ENCODE measurements at regions not wholly inside any gene's neighbourhood (a gene's known extent, or its start where the extent isn't known, plus 50 kb on each side); places are given as distances from the start of the nearest gene placed in this dataset.

DNA sequence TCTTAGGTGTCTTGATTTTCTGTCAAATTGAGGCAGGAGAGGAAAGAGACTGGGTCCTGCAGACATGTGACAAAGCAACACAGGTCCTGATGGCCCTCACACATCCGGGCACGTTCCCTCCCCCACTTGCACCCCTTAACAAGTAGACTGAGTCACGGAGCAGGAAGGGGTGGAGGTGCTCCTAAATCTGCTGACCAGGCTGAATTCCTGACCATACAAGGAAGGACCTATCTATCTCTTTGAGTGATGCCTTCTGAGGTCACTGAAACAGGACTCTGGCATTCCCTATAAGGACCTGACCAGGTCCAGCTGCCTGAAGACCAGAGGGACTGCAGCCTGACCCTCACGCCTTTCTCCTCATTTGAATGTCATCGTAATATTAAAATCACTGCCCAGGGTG lies 250.3 kb downstream of the COL4A1 start:
- TF ChIP-seq, protein P1, sequence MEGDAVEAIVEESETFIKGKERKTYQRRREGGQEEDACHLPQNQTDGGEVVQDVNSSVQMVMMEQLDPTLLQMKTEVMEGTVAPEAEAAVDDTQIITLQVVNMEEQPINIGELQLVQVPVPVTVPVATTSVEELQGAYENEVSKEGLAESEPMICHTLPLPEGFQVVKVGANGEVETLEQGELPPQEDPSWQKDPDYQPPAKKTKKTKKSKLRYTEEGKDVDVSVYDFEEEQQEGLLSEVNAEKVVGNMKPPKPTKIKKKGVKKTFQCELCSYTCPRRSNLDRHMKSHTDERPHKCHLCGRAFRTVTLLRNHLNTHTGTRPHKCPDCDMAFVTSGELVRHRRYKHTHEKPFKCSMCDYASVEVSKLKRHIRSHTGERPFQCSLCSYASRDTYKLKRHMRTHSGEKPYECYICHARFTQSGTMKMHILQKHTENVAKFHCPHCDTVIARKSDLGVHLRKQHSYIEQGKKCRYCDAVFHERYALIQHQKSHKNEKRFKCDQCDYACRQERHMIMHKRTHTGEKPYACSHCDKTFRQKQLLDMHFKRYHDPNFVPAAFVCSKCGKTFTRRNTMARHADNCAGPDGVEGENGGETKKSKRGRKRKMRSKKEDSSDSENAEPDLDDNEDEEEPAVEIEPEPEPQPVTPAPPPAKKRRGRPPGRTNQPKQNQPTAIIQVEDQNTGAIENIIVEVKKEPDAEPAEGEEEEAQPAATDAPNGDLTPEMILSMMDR (IDR thresholded peaks at IDR 0.05), result no peak

GRCh38 chr13:110055089-110055488 lies 251.9 kb downstream of the COL4A1 start:
- TF ChIP-seq, protein P1 (IDR thresholded peaks at IDR 0.05), result no peak

- TF ChIP-seq, protein P1 (IDR thresholded peaks at IDR 0.05), result no peak
These were observed 252.9 kb downstream of the COL4A1 start for GRCh38 chr13:110054041-110054440.

GRCh38 chr13:110047496-110047895 lies 259.5 kb downstream of the COL4A1 start:
- TF ChIP-seq, protein P1 (IDR thresholded peaks at IDR 0.05), result no peak

DNA sequence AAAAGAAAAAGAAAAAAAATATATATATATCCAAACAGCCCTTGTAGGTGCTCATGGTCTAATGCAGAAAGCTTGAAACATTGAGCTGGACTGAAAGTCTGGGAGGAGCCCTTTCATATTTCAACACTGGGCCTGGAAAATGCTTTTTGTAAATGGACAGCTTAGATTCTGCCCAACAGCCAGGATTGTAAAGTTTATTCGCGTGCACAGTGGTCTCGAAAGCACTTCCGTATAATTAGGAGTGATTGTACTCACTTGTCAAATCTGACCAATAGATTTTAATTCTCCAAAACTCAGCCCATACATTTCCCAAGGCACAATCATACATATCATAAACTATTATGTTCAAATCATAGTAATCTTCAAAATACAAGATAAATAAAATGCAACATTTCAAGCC lies 260.1 kb downstream of the COL4A1 start:
- TF ChIP-seq, protein P1 (IDR thresholded peaks at IDR 0.05), result no peak

DNA sequence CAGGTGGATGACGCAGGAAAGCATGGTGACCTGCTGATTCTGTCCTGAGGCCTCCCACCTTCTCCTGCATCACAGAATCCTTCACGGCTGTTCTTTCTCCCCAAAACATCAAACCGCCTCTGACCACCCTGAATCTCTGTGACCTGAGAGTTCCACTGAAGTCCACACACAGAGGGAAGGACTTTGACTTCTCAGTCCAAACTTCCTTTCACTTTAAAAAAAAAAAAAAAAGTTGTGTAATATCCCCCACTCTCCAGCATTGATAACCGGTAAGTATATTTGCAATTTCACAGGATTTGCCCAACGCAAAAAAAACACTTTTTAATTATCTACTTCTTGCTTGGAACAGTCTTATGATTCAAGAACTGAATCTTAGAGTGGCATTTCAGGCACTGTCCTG lies 259.5 kb upstream of the IRS2 start:
- TF ChIP-seq, protein P1 (IDR thresholded peaks at IDR 0.05), result no peak

- TF ChIP-seq, protein P1 (IDR thresholded peaks at IDR 0.05), result no peak
These were observed 258.8 kb upstream of the IRS2 start for GRCh38 chr13:110045202-110045601.

DNA sequence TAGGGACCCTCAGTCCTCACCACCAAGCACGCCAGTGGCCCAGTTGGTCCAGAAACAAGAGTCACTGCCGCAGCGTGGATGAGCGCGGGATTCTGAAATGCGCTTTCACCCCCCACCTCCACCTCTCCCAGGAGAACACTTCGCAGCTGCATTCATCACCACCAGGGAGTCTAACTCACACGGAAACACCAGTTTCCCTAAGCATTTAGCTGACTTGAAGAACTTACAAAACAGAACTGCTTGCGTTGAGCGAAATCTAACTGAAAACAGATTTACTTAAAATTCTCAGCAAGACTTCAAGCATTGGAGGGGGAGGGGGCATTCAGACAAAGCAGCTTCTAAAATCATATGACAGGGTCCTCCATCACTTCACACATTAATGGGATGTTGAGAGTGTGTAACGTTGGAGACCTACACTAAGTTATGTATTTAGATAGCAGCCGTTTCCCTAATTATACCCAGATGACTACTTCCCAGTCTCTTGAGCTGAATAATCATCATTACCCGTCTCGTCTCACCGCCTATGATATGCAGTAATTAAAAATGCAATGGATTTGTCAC lies 258.2 kb upstream of the IRS2 start:
- TF ChIP-seq, protein P1 (IDR thresholded peaks at IDR 0.05), result no peak

Data from LNCAP (cell line).